ENCODE measurements at regions not wholly inside any gene's neighbourhood (a gene's known extent, or its start where the extent isn't known, plus 50 kb on each side); places are given as distances from the start of the nearest gene placed in this dataset.

GRCh38 chr4:30396772-30397475, 323.2 kb upstream of the PCDH7 start:
- WGBS, 5 donors: 40 to 52% (median 46%) methylated on average over 2 of the region's 2 CpGs
- Histone ChIP-seq H3K9me3 (peaks cover 0 to 13% (median 0%) of the 10 kb centered on the region in 4 donors), H3K27me3 (no peaks in the 10 kb centered on the region), H3K4me3 (no peak overlapping the region), H3K36me3 (no peaks in the 10 kb centered on the region), H3K4me1 (no peaks in the 10 kb centered on the region), H3K27ac (no peak overlapping the region)
- DNase-seq: no peak
- intact Hi-C loops (cut with DNase I; ENCODE audit: low total_unique reads): no loop called here
- no peak for TF ChIP-seq POLR2A (IDR thresholded peaks at IDR 0.05)
- no peak for TF ChIP-seq POLR2AphosphoS5 (IDR thresholded peaks at IDR 0.05)
- TF ChIP-seq CTCF (IDR thresholded peaks at IDR 0.05): no peak
- TF ChIP-seq EP300 (IDR thresholded peaks at IDR 0.05): no peak

- H3K36me3 ChIP-seq: no peaks in the 10 kb centered on the region
- H3K9me3 ChIP-seq: no peaks in the 10 kb centered on the region
- no peaks in the 10 kb centered on the region for H3K27me3 ChIP-seq
- intact Hi-C loops (cut with DNase I; ENCODE audit: low total_unique reads): no loop called here
- no peak overlapping the region for H3K27ac ChIP-seq
- TF ChIP-seq POLR2AphosphoS5 (IDR thresholded peaks at IDR 0.05) (no peak), CTCF (IDR thresholded peaks at IDR 0.05) (no peak), EP300 (IDR thresholded peaks at IDR 0.05) (no peak), POLR2A (IDR thresholded peaks at IDR 0.05) (no peak)
- no peak for DNase-seq
- H3K4me1 ChIP-seq: no peaks in the 10 kb centered on the region
- WGBS, 5 donors: 33 to 83% (median 74%) methylated on average over 1 of the region's 1 CpG
- H3K4me3 ChIP-seq: no peak overlapping the region
These were observed 320.7 kb upstream of the PCDH7 start for GRCh38 chr4:30399476-30399875.

- Histone ChIP-seq H3K27me3 (no peaks in the 10 kb centered on the region), H3K36me3 (no peaks in the 10 kb centered on the region), H3K4me3 (no peak overlapping the region), H3K4me1 (no peaks in the 10 kb centered on the region), H3K27ac (no peak overlapping the region), H3K9me3 (peaks cover 0 to 13% (median 9%) of the 10 kb centered on the region in 4 donors)
- WGBS, 5 donors: 82 to 90% (median 84%) methylated on average over 2 of the region's 2 CpGs
- intact Hi-C loops (cut with DNase I; ENCODE audit: low total_unique reads): no loop called here
- DNase-seq: no peak
- TF ChIP-seq EP300 (IDR thresholded peaks at IDR 0.05) (no peak), CTCF (IDR thresholded peaks at IDR 0.05) (no peak), POLR2AphosphoS5 (IDR thresholded peaks at IDR 0.05) (no peak), POLR2A (IDR thresholded peaks at IDR 0.05) (no peak)
These were observed 317.9 kb upstream of the PCDH7 start for GRCh38 chr4:30402276-30402675.

GRCh38 chr4:30413915-30414314, 306.3 kb upstream of the PCDH7 start:
- Histone ChIP-seq H3K9me3 (peaks cover 0 to 49% (median 28%) of the 10 kb centered on the region in 4 donors), H3K27ac (no peak overlapping the region), H3K4me1 (no peaks in the 10 kb centered on the region), H3K36me3 (no peaks in the 10 kb centered on the region), H3K4me3 (no peak overlapping the region), H3K27me3 (no peaks in the 10 kb centered on the region)
- no peak for TF ChIP-seq POLR2A (IDR thresholded peaks at IDR 0.05)
- no peak for TF ChIP-seq POLR2AphosphoS5 (IDR thresholded peaks at IDR 0.05)
- TF ChIP-seq EP300 (IDR thresholded peaks at IDR 0.05): no peak
- TF ChIP-seq CTCF (IDR thresholded peaks at IDR 0.05): no peak
- intact Hi-C loops (cut with DNase I; ENCODE audit: low total_unique reads): no loop called here
- DNase-seq: no peak
